ENCODE measurements at regions not wholly inside any gene's neighbourhood (a gene's known extent, or its start where the extent isn't known, plus 50 kb on each side); places are given as distances from the start of the nearest gene placed in this dataset.

DNA sequence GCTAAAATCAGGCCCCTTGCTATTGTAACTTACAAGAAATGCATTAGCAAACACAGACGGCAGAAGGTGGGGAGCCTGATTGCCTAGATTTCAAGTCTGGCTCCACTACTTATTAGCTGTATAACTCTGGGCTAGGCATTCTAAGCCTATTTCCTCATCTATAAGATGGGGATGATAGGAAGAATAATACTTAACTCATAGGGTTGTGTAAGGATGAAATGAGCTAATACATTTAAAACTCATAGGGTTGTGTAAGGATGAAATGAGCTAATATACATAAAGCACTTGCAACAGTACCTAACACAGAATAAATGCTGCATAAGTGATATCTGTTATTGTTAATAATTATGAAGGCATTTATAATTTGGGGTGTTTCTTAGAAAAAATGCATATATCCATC is 60.1 kb upstream of the DIO2 start:
- no peak for TF ChIP-seq CTCF (IDR thresholded peaks at IDR 0.05)
- TF ChIP-seq EZH2 (IDR thresholded peaks at IDR 0.05; ENCODE audit: borderline replicate concordance, insufficient read depth, low read depth, low read length, poor library complexity, severe bottlenecking), result no peak
